ENCODE measurements at regions not wholly inside any gene's neighbourhood (a gene's known extent, or its start where the extent isn't known, plus 50 kb on each side); places are given as distances from the start of the nearest gene placed in this dataset.
"Not testable (repeated sequence)": the region's sequence is repeated elsewhere in the genome, so short reads cannot be mapped to it uniquely, and the experiment has no call there.

- no peak for DNase-seq
These were observed 107.6 kb upstream of the ZBTB20 start for GRCh38 chr3:115254492-115255196.

GRCh38 chr3:115255197-115255585, 108.1 kb upstream of the ZBTB20 start:
- DNase-seq: no peak

GRCh38 chr3:115270849-115271248, 123.8 kb upstream of the ZBTB20 start:
- no peak for DNase-seq

GRCh38 chr3:115272036-115272824, 125.1 kb upstream of the ZBTB20 start:
- no peak for DNase-seq

GRCh38 chr3:115275896-115276295, 128.8 kb upstream of the ZBTB20 start:
- no peak for DNase-seq

- DNase-seq: no peak
These were observed 132.9 kb upstream of the ZBTB20 start for GRCh38 chr3:115279939-115280338.

GRCh38 chr3:115280506-115280905, 133.4 kb upstream of the ZBTB20 start:
- DNase-seq: no peak

- no peak for DNase-seq
These were observed 134.9 kb upstream of the ZBTB20 start for GRCh38 chr3:115281697-115282675.

- peak; percentile 3 for DNase-seq
These were observed 137.9 kb upstream of the ZBTB20 start for GRCh38 chr3:115284980-115285379.

- no peak for DNase-seq
These were observed 139.6 kb upstream of the ZBTB20 start for GRCh38 chr3:115286529-115287197.

- no peak for DNase-seq
These were observed 140.1 kb upstream of the ZBTB20 start for GRCh38 chr3:115287198-115287597.

GRCh38 chr3:115292131-115292530, 145.0 kb upstream of the ZBTB20 start:
- no peak for DNase-seq

GRCh38 chr3:115292677-115293165, 145.6 kb upstream of the ZBTB20 start:
- DNase-seq: no peak

- DNase-seq: no peak
These were observed 146.2 kb upstream of the ZBTB20 start for GRCh38 chr3:115293321-115293720.

- no peak for DNase-seq
These were observed 154.3 kb upstream of the ZBTB20 start for GRCh38 chr3:115301364-115301860.

GRCh38 chr3:115317953-115318352, 170.9 kb upstream of the ZBTB20 start:
- not testable (repeated sequence) for DNase-seq

- DNase-seq: no peak
These were observed 174.3 kb upstream of the ZBTB20 start for GRCh38 chr3:115321400-115321805.

GRCh38 chr3:115322901-115323300, 175.8 kb upstream of the ZBTB20 start:
- DNase-seq: no peak

- no peak for DNase-seq
These were observed 176.3 kb upstream of the ZBTB20 start for GRCh38 chr3:115323380-115323779.

GRCh38 chr3:115324056-115324455, 177.0 kb upstream of the ZBTB20 start:
- no peak for DNase-seq

GRCh38 chr3:115325539-115325938, 178.5 kb upstream of the ZBTB20 start:
- DNase-seq: peak; percentile 5

- DNase-seq: no peak
These were observed 183.3 kb upstream of the ZBTB20 start for GRCh38 chr3:115330430-115330829.

Data from right kidney (tissue), 1 donor.